Renal cortex interstitium (tissue), 11 donors: ENCODE measurements at regions not wholly inside any gene's neighbourhood (a gene's known extent, or its start where the extent isn't known, plus 50 kb on each side); places are given as distances from the start of the nearest gene placed in this dataset.

ENCODE experiments used
- DNase-seq, 11 donors: peaks; one replicate each; pipeline ENCODE4 v3.0.0-alpha.2; 2013; ENCODE audit warnings: low read depth in 9 of 11, low spot score in 4 of 11; ENCODE audit errors: extremely low read depth in 1 of 11

GRCh38 chr10:28807760-28808613 is 130.7 kb downstream of the BAMBI start:
- peak in 1 of 11 donors; percentile 46 for DNase-seq

DNA sequence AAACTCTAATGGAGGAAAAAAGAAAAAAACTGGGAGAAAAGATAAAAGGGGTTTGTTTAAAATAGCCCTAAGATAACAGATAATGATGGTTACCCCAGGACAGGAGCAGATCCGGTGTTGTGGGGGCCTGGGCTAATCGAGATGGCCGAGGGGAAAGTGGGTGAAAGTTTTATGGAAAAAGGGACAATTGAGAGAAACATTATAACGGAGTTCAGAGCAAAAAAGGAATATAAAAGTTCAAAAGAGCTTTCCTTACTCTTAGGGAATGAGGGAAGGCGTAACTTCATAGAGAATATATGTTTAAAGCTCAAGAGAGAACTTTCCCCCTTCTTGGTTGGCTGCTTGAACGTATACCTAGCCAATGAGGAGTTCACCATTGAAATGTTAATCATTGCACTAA is 131.4 kb downstream of the BAMBI start:
- no peak for DNase-seq

GRCh38 chr10:28810057-28810870 is 132.9 kb downstream of the BAMBI start:
- no peak for DNase-seq

- no peak for DNase-seq
These were observed 134.5 kb downstream of the BAMBI start for GRCh38 chr10:28811639-28812349.

- DNase-seq = no peak
These were observed 135.4 kb downstream of the BAMBI start for GRCh38 chr10:28812384-28813372.

DNA sequence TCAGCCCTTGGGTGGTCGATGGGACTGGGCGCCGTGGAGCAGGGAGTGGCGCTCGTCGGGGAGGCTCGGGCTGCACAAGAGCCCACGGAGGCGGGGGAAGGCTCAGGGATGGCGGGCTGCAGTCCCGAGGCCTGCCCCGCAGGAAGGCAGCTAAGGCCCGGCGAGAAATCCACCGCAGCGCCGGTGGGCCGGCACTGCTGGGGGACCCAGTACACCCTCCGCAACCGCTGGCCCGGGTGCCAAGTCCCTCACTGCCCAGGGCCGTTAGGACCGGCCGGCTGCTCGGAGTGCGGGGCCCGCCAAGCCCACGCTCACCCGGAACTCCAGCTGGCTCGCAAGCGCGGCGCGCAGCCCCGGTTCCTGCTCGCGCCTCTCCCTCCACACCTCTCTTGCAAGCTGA is 138.4 kb downstream of the BAMBI start:
- no peak for DNase-seq

- DNase-seq = no peak
These were observed 145.6 kb downstream of the BAMBI start for GRCh38 chr10:28822719-28823464.

DNA sequence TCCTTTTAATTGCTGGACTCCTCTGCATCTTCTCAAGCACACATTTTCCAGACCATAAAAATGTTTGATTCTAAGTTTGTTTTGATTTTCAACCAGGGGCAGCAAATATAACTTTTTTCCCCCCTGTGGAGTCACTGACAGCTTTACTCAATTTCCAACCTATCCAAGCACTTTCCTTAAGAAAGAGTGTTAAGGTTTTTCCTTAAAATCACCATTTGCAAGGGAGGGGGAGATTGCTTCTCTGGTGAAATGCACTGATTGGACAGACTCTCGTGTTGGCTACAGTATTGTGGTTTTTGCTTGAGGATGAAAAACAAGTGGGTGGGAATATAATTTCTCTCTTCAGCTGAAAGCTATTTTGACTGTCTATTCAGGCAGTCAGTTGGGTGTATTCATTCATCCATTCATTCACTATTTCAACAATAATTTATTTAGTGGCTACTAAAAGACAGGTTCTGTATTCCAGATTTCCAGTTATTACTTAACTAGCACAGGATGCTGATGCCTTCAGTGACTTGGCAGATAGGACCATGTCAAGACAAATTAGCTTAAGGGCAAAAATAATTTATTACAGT is 146.3 kb downstream of the BAMBI start:
- DNase-seq = no peak

- DNase-seq = no peak
These were observed 156.0 kb downstream of the BAMBI start for GRCh38 chr10:28833313-28833712.

DNA sequence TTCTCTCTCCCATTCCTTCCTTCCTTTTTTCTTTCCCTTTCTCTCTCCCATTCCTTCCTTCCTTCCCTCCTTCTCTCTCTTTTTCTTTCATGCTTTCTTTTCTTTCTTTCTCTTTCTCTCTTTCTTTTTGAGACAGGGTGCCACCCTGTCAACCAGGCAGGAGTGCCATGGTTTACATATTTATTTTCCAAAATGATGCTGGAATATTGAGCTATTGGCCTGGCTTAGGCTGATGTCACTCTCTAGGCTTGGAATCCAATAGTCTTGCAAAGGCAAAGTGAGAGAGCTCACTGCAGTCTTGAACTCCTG is 159.1 kb downstream of the BAMBI start:
- no peak for DNase-seq

- no peak for DNase-seq
These were observed 160.5 kb downstream of the BAMBI start for GRCh38 chr10:28837613-28838390.

- DNase-seq = no peak
These were observed 161.6 kb downstream of the BAMBI start for GRCh38 chr10:28838908-28839307.

DNA sequence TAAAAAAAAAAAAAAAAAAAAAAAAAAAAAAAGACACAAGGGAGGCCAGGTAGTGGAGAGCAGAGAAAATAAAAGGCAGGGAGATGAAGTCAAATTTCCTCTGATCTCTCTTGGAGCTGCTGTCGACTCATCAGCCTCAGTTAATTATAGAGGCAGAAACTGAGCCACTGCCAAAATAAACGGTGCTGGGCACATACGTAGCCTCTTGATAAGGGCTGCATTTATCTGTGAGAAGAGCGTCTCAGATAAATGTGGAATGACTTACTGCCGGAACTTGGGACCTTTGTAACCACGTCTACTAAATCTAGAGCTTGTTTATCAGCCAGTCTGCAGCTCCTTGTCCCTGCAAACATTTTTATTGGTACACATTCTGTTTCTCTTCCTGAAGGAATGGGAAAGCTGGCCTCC is 162.3 kb downstream of the BAMBI start:
- peak in 7 of 11 donors; percentile 47 to 63 (median 59) for DNase-seq

DNA sequence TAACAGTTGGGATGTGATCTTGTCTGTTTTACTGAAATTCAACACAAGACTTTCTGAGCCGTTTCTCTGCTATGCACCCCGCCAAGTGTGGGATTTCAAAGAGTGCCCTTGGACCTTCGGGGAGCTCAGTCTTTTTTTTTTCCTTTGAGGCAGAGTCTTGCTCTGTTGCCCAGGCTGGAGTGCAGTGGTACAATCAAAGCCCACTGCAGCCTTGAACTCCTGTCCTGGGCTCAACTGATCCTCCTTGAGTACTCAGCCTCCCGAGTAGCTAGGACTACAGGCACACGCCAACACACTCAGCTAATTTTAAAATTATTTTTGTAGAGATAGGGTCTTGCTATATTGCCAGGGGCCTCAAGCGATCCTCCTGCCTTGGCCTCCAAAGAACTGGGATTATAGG is 162.9 kb downstream of the BAMBI start:
- DNase-seq = no peak

- DNase-seq = no peak
These were observed 163.7 kb downstream of the BAMBI start for GRCh38 chr10:28840971-28841370.

GRCh38 chr10:28841625-28842024 is 164.3 kb downstream of the BAMBI start:
- DNase-seq = no peak

DNA sequence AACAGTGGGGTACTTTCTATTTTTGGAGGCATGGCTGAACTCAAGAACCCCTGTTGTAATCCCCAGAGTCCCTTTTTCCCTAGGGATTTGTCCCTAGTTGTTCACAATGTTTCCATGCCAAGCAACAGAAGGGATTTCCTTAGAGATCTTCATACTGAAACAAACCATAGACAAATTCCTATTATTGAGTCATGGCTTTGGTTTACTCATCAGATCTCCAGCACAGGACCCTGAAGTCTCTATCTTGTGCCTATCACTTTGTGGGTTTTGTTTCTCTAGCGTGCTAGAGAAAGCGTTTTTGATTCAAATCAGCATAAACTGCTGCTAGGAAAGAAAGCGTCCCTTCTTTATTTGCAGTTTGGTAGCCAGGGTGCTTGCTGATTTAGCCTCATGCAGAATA is 165.0 kb downstream of the BAMBI start:
- no peak for DNase-seq
